WTC11 (cell line): ENCODE measurements at regions not wholly inside any gene's neighbourhood (a gene's known extent, or its start where the extent isn't known, plus 50 kb on each side); places are given as distances from the start of the nearest gene placed in this dataset.

ENCODE experiments used
- ATAC-seq: fragments of 200-7000 bp; cut with Tn5 transposase; 2 replicates; pipeline ENCODE4 v1.10.0; 2021; ENCODE audit warnings: mild to moderate bottlenecking, moderate library complexity
- CTCF ChIA-PET: fragments of 300-600 bp; sonication (Branson Sonifier 250); formaldehyde crosslinking; loops from one replicate; lab custom pipeline; 2021; ENCODE audit warnings: antibody characterized with exemption; lab: Charles Lee
- POLR2A ChIA-PET: fragments of 350-600 bp; sonication (Branson Sonifier 250); formaldehyde crosslinking; loops from one replicate; lab custom pipeline; 2021; ENCODE audit warnings: antibody characterized with exemption; lab: Charles Lee
- DNase-seq: peaks from one replicate; pipeline ENCODE4 v3.0.0; 2021; ENCODE audit warnings: low spot score
- H3K27ac Mint-ChIP-seq: 2 replicates; pipeline ENCODE4 v1.8.0; 2021; ENCODE audit warnings: mixed read lengths
- H3K27me3 Mint-ChIP-seq: 2 replicates; pipeline ENCODE4 v1.8.0; 2021; ENCODE audit warnings: low read depth, mild to moderate bottlenecking, moderate library complexity, mixed read lengths
- H3K36me3 Mint-ChIP-seq: 2 replicates; pipeline ENCODE4 v1.8.0; 2021; ENCODE audit warnings: mixed read lengths
- H3K4me1 Mint-ChIP-seq: 2 replicates; pipeline ENCODE4 v1.8.0; 2022; ENCODE audit warnings: mixed read lengths
- H3K4me3 Mint-ChIP-seq: 2 replicates; pipeline ENCODE4 v1.8.0; 2021; ENCODE audit warnings: mild to moderate bottlenecking, moderate library complexity, mixed read lengths
- H3K9me3 Mint-ChIP-seq: 2 replicates; pipeline ENCODE4 v1.8.0; 2021; ENCODE audit warnings: mixed read lengths
- AFF4 ChIP-seq: sonication (generic); formaldehyde crosslinking; IDR thresholded peaks from 2 replicates; pipeline ENCODE4 v1.8.1; 2023; ENCODE audit warnings: mild to moderate bottlenecking, missing genetic modification reagents, borderline replicate concordance
- ATF2 ChIP-seq: sonication (generic); formaldehyde crosslinking; IDR thresholded peaks from 2 replicates; pipeline ENCODE4 v1.8.1; 2022; ENCODE audit warnings: low read depth, missing genetic modification reagents, borderline replicate concordance
- ATF6 ChIP-seq: sonication (generic); formaldehyde crosslinking; IDR thresholded peaks from 2 replicates; pipeline ENCODE4 v1.8.1; 2023; ENCODE audit warnings: mild to moderate bottlenecking, missing genetic modification reagents
- CTCF ChIP-seq: fragments of 200-600 bp; IDR thresholded peaks from 2 replicates; pipeline ENCODE4 v1.8.0; 2022; ENCODE audit warnings: antibody characterized with exemption
- ERG ChIP-seq: fragments of 250-450 bp; sonication (Bioruptor Pico); IDR thresholded peaks from 2 replicates; pipeline ENCODE4 v1.8.0; 2021; ENCODE audit warnings: mild to moderate bottlenecking
- ESRRA ChIP-seq: sonication (generic); formaldehyde crosslinking; IDR thresholded peaks from 2 replicates; pipeline ENCODE4 v1.8.1; 2022; ENCODE audit warnings: mild to moderate bottlenecking, missing genetic modification reagents, borderline replicate concordance
- ETV6 ChIP-seq: sonication (generic); formaldehyde crosslinking; IDR thresholded peaks from 2 replicates; pipeline ENCODE4 v1.8.1; 2022; ENCODE audit warnings: mild to moderate bottlenecking, missing genetic modification reagents
- JAZF1 ChIP-seq: fragments of 250-450 bp; sonication (Bioruptor Pico); IDR thresholded peaks from 2 replicates; pipeline ENCODE4 v1.9.0; 2021; ENCODE audit warnings: moderate library complexity, mild to moderate bottlenecking, inconsistent platforms
- MLX ChIP-seq: sonication (generic); formaldehyde crosslinking; IDR thresholded peaks from 2 replicates; pipeline ENCODE4 v1.8.1; 2023; ENCODE audit warnings: mild to moderate bottlenecking, missing genetic modification reagents, moderate library complexity
- MXD4 ChIP-seq: fragments of 250-450 bp; sonication (Bioruptor Pico); IDR thresholded peaks from 2 replicates; pipeline ENCODE4 v1.8.0; 2021; ENCODE audit warnings: mild to moderate bottlenecking, moderate library complexity, borderline replicate concordance
- PREB ChIP-seq: sonication (generic); formaldehyde crosslinking; IDR thresholded peaks from 2 replicates; pipeline ENCODE4 v1.8.1; 2022; ENCODE audit warnings: mild to moderate bottlenecking, missing genetic modification reagents, moderate library complexity, borderline replicate concordance
- RORB ChIP-seq: fragments of 250-450 bp; sonication (Bioruptor Pico); IDR thresholded peaks from 2 replicates; pipeline ENCODE4 v1.9.0; 2021; ENCODE audit warnings: mild to moderate bottlenecking
- SOX15 ChIP-seq: fragments of 250-450 bp; sonication (Bioruptor Pico); IDR thresholded peaks from 2 replicates; pipeline ENCODE4 v1.9.0; 2021; ENCODE audit warnings: mild to moderate bottlenecking
- TEAD4 ChIP-seq: sonication (generic); formaldehyde crosslinking; IDR thresholded peaks from 2 replicates; pipeline ENCODE4 v1.8.0; 2022; ENCODE audit warnings: mild to moderate bottlenecking, missing genetic modification reagents
- ZNF512 ChIP-seq: sonication (generic); formaldehyde crosslinking; IDR thresholded peaks from 2 replicates; pipeline ENCODE4 v1.8.1; 2022; ENCODE audit warnings: missing genetic modification reagents, borderline replicate concordance

GRCh38 chr10:10500937-10501336, 516.7 kb upstream of the CELF2 start:
- H3K4me3 Mint-ChIP-seq, result no peak overlapping the region
- TF ChIP-seq MXD4, result no peak
- TF ChIP-seq ESRRA (CRISPR knock-in tag), result no peak
- no peak for TF ChIP-seq AFF4 (CRISPR knock-in tag)
- TF ChIP-seq SOX15 (CRISPR knock-in tag), result no peak
- no peak for TF ChIP-seq ATF2 (CRISPR knock-in tag)
- no peak for TF ChIP-seq ATF6
- TF ChIP-seq MLX (CRISPR knock-in tag), result no peak
- TF ChIP-seq PREB, result no peak
- no peak for TF ChIP-seq TEAD4
- no peak for TF ChIP-seq JAZF1
- no peak for TF ChIP-seq CTCF
- TF ChIP-seq RORB (CRISPR knock-in tag), result no peak
- TF ChIP-seq ERG (CRISPR knock-in tag), result no peak
- TF ChIP-seq ZNF512 (CRISPR knock-in tag), result no peak
- TF ChIP-seq ETV6 (CRISPR knock-in tag), result no peak
- ChIA-PET POLR2A (no interaction called here), CTCF (no interaction called here)
- H3K9me3 Mint-ChIP-seq, result peaks cover 36% of the 10 kb centered on the region
- H3K27me3 Mint-ChIP-seq, result no peaks in the 10 kb centered on the region
- H3K4me1 Mint-ChIP-seq, result no peaks in the 10 kb centered on the region
- peaks cover 7% of the 10 kb centered on the region for H3K36me3 Mint-ChIP-seq
- no peak for DNase-seq
- H3K27ac Mint-ChIP-seq, result no peak overlapping the region
- no peak for ATAC-seq
